ENCODE measurements at regions not wholly inside any gene's neighbourhood (a gene's known extent, or its start where the extent isn't known, plus 50 kb on each side); places are given as distances from the start of the nearest gene placed in this dataset.

GRCh38 chr4:125115476-125115875, 199.3 kb upstream of the FAT4 start:
- no peaks in the 10 kb centered on the region for H3K27me3 Mint-ChIP-seq
- H3K9me3 Mint-ChIP-seq, result peaks cover 5% of the 10 kb centered on the region
- H3K4me3 Mint-ChIP-seq, result no peak overlapping the region
- no peaks in the 10 kb centered on the region for H3K4me1 Mint-ChIP-seq
- ATAC-seq, result no peak
- no peaks in the 10 kb centered on the region for H3K36me3 Mint-ChIP-seq
- no peak overlapping the region for H3K27ac Mint-ChIP-seq

DNA sequence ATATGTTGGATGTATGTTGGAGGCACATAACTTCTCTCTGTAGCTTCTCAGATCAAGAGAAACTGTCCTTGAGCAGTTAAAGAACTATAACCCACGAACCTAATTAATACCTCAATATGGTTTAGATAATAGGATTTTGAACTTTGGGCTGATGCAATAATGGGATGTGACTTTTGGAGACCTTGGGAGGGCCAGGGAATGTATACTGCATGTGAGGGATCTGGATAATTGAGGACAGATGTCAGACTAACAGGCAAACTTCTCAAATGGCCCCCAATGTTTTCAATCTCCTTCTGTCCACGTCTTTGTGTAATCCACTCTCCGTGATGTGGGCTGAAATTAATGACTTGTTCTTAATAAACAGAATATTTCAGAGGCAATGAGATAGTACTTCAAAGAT, 202.2 kb upstream of the FAT4 start:
- Mint-ChIP-seq H3K27me3 (no peaks in the 10 kb centered on the region), H3K4me1 (no peaks in the 10 kb centered on the region), H3K27ac (no peak overlapping the region), H3K36me3 (no peaks in the 10 kb centered on the region), H3K4me3 (no peak overlapping the region), H3K9me3 (peaks cover 3% of the 10 kb centered on the region)
- no peak for ATAC-seq

GRCh38 chr4:125111323-125111722, 203.4 kb upstream of the FAT4 start:
- peaks cover 3% of the 10 kb centered on the region for H3K9me3 Mint-ChIP-seq
- no peaks in the 10 kb centered on the region for H3K4me1 Mint-ChIP-seq
- H3K36me3 Mint-ChIP-seq, result no peaks in the 10 kb centered on the region
- no peak overlapping the region for H3K27ac Mint-ChIP-seq
- no peak overlapping the region for H3K4me3 Mint-ChIP-seq
- no peaks in the 10 kb centered on the region for H3K27me3 Mint-ChIP-seq
- ATAC-seq, result no peak

DNA sequence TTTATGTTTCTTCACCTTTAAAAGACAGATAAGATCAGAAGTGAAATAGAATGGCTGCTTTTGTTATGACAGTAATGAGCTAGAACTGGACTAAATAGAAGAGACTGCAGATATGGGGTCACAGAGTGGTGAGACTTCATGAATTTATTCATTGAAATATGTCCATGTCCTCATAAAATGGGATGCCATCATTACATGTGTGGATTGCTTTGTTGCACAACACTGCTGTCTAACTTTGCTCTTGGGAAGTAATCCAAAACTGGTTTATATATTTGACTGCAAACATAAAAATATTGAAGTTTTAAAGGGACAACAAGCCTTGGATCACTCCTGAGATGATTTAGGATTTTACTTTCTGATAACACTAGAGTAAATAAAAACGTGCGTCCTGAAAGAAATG, 209.2 kb upstream of the FAT4 start:
- no peaks in the 10 kb centered on the region for H3K36me3 Mint-ChIP-seq
- no peak overlapping the region for H3K27ac Mint-ChIP-seq
- ATAC-seq, result no peak
- no peaks in the 10 kb centered on the region for H3K9me3 Mint-ChIP-seq
- no peaks in the 10 kb centered on the region for H3K27me3 Mint-ChIP-seq
- H3K4me1 Mint-ChIP-seq, result no peaks in the 10 kb centered on the region
- H3K4me3 Mint-ChIP-seq, result no peak overlapping the region

GRCh38 chr4:125104616-125105015, 210.1 kb upstream of the FAT4 start:
- Mint-ChIP-seq H3K27ac (no peak overlapping the region), H3K36me3 (no peaks in the 10 kb centered on the region), H3K9me3 (no peaks in the 10 kb centered on the region), H3K27me3 (no peaks in the 10 kb centered on the region), H3K4me3 (no peak overlapping the region), H3K4me1 (no peaks in the 10 kb centered on the region)
- no peak for ATAC-seq

DNA sequence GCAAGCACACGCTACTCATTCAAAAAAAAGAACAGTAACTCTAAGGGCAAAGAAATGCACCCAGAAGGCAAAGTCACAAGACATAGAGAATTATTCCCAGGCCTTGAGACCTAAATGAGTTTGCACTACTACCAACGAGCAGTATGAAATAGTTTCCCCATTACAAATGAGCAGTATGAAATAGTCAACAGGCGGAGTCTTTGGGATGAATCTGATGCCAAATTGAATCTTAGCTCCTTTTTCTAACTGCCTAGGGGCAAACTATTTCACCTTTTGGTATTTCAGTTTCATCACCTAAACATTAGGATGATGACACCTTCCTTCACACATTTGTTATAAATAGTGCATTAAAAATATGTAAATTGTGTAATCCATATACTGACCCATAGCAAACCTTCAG, 213.0 kb upstream of the FAT4 start:
- no peaks in the 10 kb centered on the region for H3K4me1 Mint-ChIP-seq
- no peak overlapping the region for H3K4me3 Mint-ChIP-seq
- no peaks in the 10 kb centered on the region for H3K27me3 Mint-ChIP-seq
- no peak for ATAC-seq
- no peaks in the 10 kb centered on the region for H3K9me3 Mint-ChIP-seq
- no peak overlapping the region for H3K27ac Mint-ChIP-seq
- no peaks in the 10 kb centered on the region for H3K36me3 Mint-ChIP-seq

- no peak for ATAC-seq
- H3K36me3 Mint-ChIP-seq, result no peaks in the 10 kb centered on the region
- H3K4me1 Mint-ChIP-seq, result no peaks in the 10 kb centered on the region
- H3K4me3 Mint-ChIP-seq, result no peak overlapping the region
- no peaks in the 10 kb centered on the region for H3K27me3 Mint-ChIP-seq
- no peak overlapping the region for H3K27ac Mint-ChIP-seq
- peaks cover 4% of the 10 kb centered on the region for H3K9me3 Mint-ChIP-seq
These were observed 217.0 kb upstream of the FAT4 start for GRCh38 chr4:125097729-125098128.

DNA sequence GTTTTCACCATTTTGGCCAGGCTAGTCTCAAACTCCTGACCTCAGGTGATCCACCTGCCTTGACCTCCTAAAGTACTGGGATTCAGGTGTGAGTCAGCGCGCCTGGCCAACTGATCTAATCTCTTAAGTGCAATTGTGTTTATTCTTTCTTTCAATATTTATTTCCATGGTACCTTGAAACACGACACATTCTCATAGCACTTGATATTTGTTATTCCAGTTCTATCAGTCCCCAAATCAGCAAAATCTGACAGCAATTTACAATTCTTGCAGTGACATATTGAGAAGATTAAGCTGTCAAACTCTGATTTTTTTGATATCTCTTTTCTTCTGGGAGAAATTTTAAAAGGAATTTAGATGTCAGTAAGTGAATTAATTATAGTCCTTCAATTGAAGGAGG, 218.1 kb upstream of the FAT4 start:
- no peak overlapping the region for H3K4me3 Mint-ChIP-seq
- H3K36me3 Mint-ChIP-seq, result no peaks in the 10 kb centered on the region
- peaks cover 4% of the 10 kb centered on the region for H3K9me3 Mint-ChIP-seq
- no peak for ATAC-seq
- no peak overlapping the region for H3K27ac Mint-ChIP-seq
- H3K27me3 Mint-ChIP-seq, result no peaks in the 10 kb centered on the region
- no peaks in the 10 kb centered on the region for H3K4me1 Mint-ChIP-seq

- no peak overlapping the region for H3K27ac Mint-ChIP-seq
- peaks cover 4% of the 10 kb centered on the region for H3K9me3 Mint-ChIP-seq
- ATAC-seq, result no peak
- H3K4me3 Mint-ChIP-seq, result no peak overlapping the region
- H3K27me3 Mint-ChIP-seq, result no peaks in the 10 kb centered on the region
- no peaks in the 10 kb centered on the region for H3K4me1 Mint-ChIP-seq
- no peaks in the 10 kb centered on the region for H3K36me3 Mint-ChIP-seq
These were observed 223.2 kb upstream of the FAT4 start for GRCh38 chr4:125091541-125091940.

DNA sequence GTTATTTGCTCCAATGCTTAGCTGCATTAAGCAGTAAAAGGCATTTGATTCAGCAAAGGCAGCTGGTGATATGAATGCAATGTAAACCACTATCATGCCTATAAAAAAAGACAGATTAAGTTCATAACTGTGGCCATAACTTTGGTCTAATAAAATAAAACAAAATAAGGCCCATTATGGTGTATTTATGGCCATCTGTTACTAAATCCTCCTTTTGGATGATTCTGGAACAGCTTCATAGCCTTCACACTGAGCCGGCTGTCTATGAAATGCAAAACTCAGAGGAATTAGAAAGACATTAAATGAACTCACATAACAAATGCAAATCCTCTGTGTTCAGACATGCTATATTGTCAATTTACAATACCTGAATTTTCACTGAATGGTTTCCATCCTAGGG, 223.7 kb upstream of the FAT4 start:
- Mint-ChIP-seq H3K27me3 (no peaks in the 10 kb centered on the region), H3K4me3 (no peak overlapping the region), H3K36me3 (no peaks in the 10 kb centered on the region), H3K4me1 (no peaks in the 10 kb centered on the region), H3K9me3 (peaks cover 4% of the 10 kb centered on the region), H3K27ac (no peak overlapping the region)
- no peak for ATAC-seq

DNA sequence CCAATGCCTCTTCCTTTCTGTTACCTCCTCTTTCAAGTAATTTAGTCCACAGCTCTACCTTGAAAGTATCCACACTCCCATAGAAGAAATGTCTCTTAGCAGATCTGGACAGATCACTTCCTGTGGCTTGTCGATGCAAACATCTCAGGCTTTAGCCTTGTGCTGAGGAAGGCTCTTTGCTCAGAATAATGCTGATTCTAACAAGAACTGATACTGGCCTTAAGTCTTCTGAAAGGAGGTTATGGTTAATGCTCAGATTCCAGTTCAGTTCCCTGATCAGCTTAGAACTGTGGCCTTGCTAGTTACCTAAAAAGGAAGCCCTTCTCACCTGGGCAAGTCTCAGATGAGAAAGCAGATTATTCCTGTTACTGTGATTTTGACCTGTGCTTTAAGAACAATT, 230.1 kb upstream of the FAT4 start:
- no peaks in the 10 kb centered on the region for H3K4me1 Mint-ChIP-seq
- no peaks in the 10 kb centered on the region for H3K27me3 Mint-ChIP-seq
- no peak overlapping the region for H3K4me3 Mint-ChIP-seq
- H3K9me3 Mint-ChIP-seq, result no peaks in the 10 kb centered on the region
- no peak overlapping the region for H3K27ac Mint-ChIP-seq
- ATAC-seq, result no peak
- no peaks in the 10 kb centered on the region for H3K36me3 Mint-ChIP-seq

DNA sequence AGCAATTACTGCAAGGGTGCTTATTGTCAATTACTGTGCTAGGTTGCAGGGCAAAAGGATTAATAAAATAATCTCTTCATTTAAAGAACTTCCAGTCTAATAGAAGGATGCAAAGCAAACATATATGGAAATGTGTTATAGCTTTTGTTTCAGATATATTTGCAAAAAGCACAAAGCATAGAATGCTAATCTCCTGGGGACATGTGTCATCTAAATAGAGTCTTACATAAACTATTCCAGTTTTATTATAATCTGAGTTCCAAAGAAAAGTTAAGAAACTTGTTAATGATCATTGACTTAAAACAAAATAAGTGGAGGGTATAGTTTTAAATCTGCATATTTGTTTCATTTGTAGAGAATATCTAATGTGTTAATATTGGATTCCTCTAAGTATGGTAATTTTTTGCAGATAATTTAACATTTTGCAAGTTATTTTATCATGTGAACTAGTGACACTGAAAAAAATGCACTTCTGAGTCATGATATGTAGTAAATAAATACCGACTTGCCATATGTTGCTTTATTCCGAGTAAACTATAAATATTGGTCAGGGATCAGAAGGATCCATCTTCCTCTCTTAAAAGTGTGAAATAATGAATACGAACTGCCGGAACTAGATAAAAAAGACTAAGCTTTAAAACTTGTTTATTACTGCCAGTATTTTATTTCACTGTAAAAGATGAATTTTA, 231.9 kb upstream of the FAT4 start:
- Mint-ChIP-seq H3K9me3 (no peaks in the 10 kb centered on the region), H3K4me3 (no peak overlapping the region), H3K27me3 (no peaks in the 10 kb centered on the region), H3K4me1 (no peaks in the 10 kb centered on the region), H3K27ac (no peak overlapping the region), H3K36me3 (no peaks in the 10 kb centered on the region)
- no peak for ATAC-seq

DNA sequence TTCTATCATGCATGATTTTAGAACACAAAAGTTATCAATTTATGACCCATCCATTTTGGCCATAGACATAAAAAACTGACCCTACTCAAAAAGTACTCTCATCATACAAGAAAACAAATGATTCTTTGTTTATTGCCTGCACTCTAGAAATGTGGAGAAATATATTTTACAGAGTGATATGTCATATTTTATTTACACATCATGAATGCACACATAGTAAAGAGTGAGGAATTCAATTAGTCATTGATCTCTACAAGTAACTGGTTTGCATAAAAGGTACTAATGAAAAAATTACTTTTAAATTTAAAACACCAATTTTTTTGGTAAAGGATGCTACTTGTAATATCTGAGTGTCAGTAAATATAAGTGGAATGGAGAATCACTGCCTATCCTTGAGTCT, 242.5 kb upstream of the FAT4 start:
- ATAC-seq, result no peak
- H3K4me3 Mint-ChIP-seq, result no peak overlapping the region
- H3K9me3 Mint-ChIP-seq, result no peaks in the 10 kb centered on the region
- no peaks in the 10 kb centered on the region for H3K36me3 Mint-ChIP-seq
- no peak overlapping the region for H3K27ac Mint-ChIP-seq
- no peaks in the 10 kb centered on the region for H3K4me1 Mint-ChIP-seq
- no peaks in the 10 kb centered on the region for H3K27me3 Mint-ChIP-seq

- no peak overlapping the region for H3K4me3 Mint-ChIP-seq
- H3K27me3 Mint-ChIP-seq, result no peaks in the 10 kb centered on the region
- H3K27ac Mint-ChIP-seq, result no peak overlapping the region
- no peaks in the 10 kb centered on the region for H3K36me3 Mint-ChIP-seq
- no peak for ATAC-seq
- peaks cover 2% of the 10 kb centered on the region for H3K9me3 Mint-ChIP-seq
- no peaks in the 10 kb centered on the region for H3K4me1 Mint-ChIP-seq
These were observed 243.9 kb upstream of the FAT4 start for GRCh38 chr4:125070861-125071260.

DNA sequence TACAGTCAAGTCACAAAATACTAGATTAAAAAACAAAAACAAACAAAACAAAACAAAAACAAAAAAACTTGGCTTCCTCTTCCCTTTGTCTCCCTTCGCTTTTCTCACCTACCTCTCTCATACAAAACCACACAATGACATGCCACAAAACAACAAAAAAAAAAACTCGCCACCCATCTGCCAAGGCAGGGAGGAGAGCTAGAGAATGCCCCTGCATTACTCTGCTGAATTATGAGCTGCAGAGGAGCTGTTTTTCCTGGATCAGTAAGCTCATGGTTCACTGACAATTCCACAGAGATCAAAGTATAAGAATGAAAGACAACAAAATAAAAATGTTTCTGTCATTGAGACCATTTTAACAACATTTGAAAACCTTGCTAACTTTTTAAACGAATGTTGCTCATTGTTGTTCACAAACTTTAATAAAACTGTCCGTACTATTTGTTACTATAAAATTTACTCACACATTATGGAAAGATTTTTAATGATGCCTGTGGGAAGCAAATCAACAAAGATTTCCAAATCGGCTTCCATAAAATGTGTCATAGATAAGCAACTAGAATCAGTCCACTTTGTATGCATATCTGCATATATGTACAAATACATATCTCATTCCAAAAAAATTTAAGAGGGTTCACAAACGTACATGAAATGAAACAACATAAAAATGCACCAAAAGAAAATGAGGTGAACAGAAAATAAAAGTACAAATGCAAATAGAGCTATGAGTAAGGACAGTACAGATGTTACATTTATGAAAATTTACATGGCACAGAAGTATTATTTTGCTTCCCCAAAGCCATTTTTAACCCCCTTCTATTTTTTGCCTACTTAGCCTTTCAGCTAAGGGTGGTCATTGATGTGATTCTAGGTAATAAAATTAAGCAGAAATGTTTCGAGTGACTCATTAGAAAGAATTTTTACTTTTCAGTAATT, 252.4 kb upstream of the FAT4 start:
- no peaks in the 10 kb centered on the region for H3K27me3 Mint-ChIP-seq
- H3K36me3 Mint-ChIP-seq, result no peaks in the 10 kb centered on the region
- no peak for ATAC-seq
- no peaks in the 10 kb centered on the region for H3K4me1 Mint-ChIP-seq
- H3K27ac Mint-ChIP-seq, result no peak overlapping the region
- peaks cover 2% of the 10 kb centered on the region for H3K9me3 Mint-ChIP-seq
- no peak overlapping the region for H3K4me3 Mint-ChIP-seq

DNA sequence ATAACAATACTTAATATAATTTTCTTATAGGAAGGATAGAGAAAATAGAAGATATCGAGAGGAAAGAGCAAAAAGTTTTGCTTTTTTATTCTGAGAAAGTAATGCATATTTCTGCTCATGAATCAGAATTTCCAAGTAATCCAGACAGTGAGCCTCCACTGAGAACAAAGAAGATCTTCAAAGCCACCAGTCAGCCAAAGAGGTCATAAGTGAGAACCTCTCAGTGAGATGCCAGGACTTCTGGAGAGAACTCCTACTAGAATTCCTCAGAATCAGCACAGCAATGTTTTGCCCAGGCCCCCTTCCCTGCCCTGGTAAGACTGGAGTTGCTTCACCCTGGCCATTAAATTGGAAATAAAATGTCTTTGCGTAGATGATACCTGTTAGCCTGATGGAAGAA, 254.4 kb upstream of the FAT4 start:
- H3K4me1 Mint-ChIP-seq, result no peaks in the 10 kb centered on the region
- H3K36me3 Mint-ChIP-seq, result no peaks in the 10 kb centered on the region
- no peaks in the 10 kb centered on the region for H3K27me3 Mint-ChIP-seq
- no peaks in the 10 kb centered on the region for H3K9me3 Mint-ChIP-seq
- ATAC-seq, result no peak
- no peak overlapping the region for H3K4me3 Mint-ChIP-seq
- no peak overlapping the region for H3K27ac Mint-ChIP-seq
